ENCODE measurements at regions not wholly inside any gene's neighbourhood (a gene's known extent, or its start where the extent isn't known, plus 50 kb on each side); places are given as distances from the start of the nearest gene placed in this dataset.

DNA sequence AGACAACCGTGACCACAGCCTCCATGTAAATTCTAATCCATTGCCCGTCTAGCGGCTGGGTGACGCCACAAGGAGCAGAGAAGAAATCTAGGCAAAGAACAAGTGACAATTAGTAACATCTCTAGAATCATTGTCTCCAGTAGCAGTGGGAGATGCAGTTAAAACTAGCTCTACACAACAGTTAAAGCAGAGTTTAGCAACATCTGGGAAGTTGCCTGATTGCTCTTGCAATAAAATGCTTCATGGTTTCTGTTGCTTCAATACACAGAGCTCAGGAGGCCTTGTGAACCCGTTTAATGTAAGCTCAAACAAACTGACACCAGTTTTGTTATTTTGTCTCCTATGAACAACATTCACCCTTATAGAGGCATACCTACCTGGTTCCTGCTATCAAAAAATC is 369.8 kb upstream of the PDE4D start:
- TF ChIP-seq, protein P1, sequence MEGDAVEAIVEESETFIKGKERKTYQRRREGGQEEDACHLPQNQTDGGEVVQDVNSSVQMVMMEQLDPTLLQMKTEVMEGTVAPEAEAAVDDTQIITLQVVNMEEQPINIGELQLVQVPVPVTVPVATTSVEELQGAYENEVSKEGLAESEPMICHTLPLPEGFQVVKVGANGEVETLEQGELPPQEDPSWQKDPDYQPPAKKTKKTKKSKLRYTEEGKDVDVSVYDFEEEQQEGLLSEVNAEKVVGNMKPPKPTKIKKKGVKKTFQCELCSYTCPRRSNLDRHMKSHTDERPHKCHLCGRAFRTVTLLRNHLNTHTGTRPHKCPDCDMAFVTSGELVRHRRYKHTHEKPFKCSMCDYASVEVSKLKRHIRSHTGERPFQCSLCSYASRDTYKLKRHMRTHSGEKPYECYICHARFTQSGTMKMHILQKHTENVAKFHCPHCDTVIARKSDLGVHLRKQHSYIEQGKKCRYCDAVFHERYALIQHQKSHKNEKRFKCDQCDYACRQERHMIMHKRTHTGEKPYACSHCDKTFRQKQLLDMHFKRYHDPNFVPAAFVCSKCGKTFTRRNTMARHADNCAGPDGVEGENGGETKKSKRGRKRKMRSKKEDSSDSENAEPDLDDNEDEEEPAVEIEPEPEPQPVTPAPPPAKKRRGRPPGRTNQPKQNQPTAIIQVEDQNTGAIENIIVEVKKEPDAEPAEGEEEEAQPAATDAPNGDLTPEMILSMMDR (IDR thresholded peaks at IDR 0.05; ENCODE audit: poor library complexity) = no peak
- no peak for TF ChIP-seq EZH2 (IDR thresholded peaks at IDR 0.05; ENCODE audit: borderline replicate concordance)
- TF ChIP-seq EZH2phosphoT487 (IDR thresholded peaks at IDR 0.05; ENCODE audit: low read depth, severe bottlenecking, unreplicated experiment) = no peak
